ENCODE measurements at regions not wholly inside any gene's neighbourhood (a gene's known extent, or its start where the extent isn't known, plus 50 kb on each side); places are given as distances from the start of the nearest gene placed in this dataset.

- H3K9me3 ChIP-seq = no peaks in the 10 kb centered on the region
- intact Hi-C loops (cut with DNase I) = no loop called here
- DNase-seq (no peak), ATAC-seq (no peak)
- no peaks in the 10 kb centered on the region for H3K36me3 ChIP-seq
- H3K4me3 ChIP-seq = no peak overlapping the region
- 84 to 88% (median 86%) methylated on average over 4 of the region's 4 CpGs for WGBS, 4 donors
- TF ChIP-seq POLR2A (IDR thresholded peaks at IDR 0.05) (no peak), CTCF (IDR thresholded peaks at IDR 0.05) (no peak)
- no peaks in the 10 kb centered on the region for H3K27me3 ChIP-seq
- H3K4me1 ChIP-seq = no peaks in the 10 kb centered on the region
- no peak overlapping the region for H3K27ac ChIP-seq
Measured at GRCh38 chr5:61796773-61797172, 464.7 kb downstream of the ZSWIM6 start.

GRCh38 chr5:61800450-61800849 lies 468.4 kb downstream of the ZSWIM6 start:
- H3K4me1 ChIP-seq = no peaks in the 10 kb centered on the region
- intact Hi-C loops (cut with DNase I) = no loop called here
- 85 to 93% (median 91%) methylated on average over 4 of the region's 4 CpGs for WGBS, 4 donors
- ATAC-seq (no peak), DNase-seq (no peak)
- no peaks in the 10 kb centered on the region for H3K9me3 ChIP-seq
- no peak for TF ChIP-seq CTCF (IDR thresholded peaks at IDR 0.05)
- no peak for TF ChIP-seq POLR2A (IDR thresholded peaks at IDR 0.05)
- no peak overlapping the region for H3K4me3 ChIP-seq
- H3K36me3 ChIP-seq = no peaks in the 10 kb centered on the region
- H3K27ac ChIP-seq = no peak overlapping the region
- peaks cover 0 to 2% (median 0%) of the 10 kb centered on the region in 9 donors for H3K27me3 ChIP-seq

GRCh38 chr5:61801174-61801573 lies 469.1 kb downstream of the ZSWIM6 start:
- intact Hi-C loops (cut with DNase I) = no loop called here
- H3K4me3 ChIP-seq = no peak overlapping the region
- H3K9me3 ChIP-seq = no peaks in the 10 kb centered on the region
- peaks cover 0 to 2% (median 0%) of the 10 kb centered on the region in 9 donors for H3K27me3 ChIP-seq
- TF ChIP-seq POLR2A (IDR thresholded peaks at IDR 0.05) (no peak), CTCF (IDR thresholded peaks at IDR 0.05) (no peak)
- H3K27ac ChIP-seq = no peak overlapping the region
- ATAC-seq = no peak
- H3K4me1 ChIP-seq = no peaks in the 10 kb centered on the region
- 60 to 66% (median 62%) methylated on average over 4 of the region's 4 CpGs for WGBS, 4 donors
- no peak for DNase-seq
- no peaks in the 10 kb centered on the region for H3K36me3 ChIP-seq

GRCh38 chr5:61802456-61802855 lies 470.4 kb downstream of the ZSWIM6 start:
- TF ChIP-seq CTCF (IDR thresholded peaks at IDR 0.05) (no peak), POLR2A (IDR thresholded peaks at IDR 0.05) (no peak)
- 55 to 68% (median 62%) methylated on average over 2 of the region's 2 CpGs for WGBS, 4 donors
- no peaks in the 10 kb centered on the region for H3K36me3 ChIP-seq
- no peak for ATAC-seq
- H3K4me3 ChIP-seq = no peak overlapping the region
- no peaks in the 10 kb centered on the region for H3K4me1 ChIP-seq
- DNase-seq = no peak
- intact Hi-C loops (cut with DNase I) = no loop called here
- no peak overlapping the region for H3K27ac ChIP-seq
- H3K27me3 ChIP-seq = peaks cover 0 to 2% (median 0%) of the 10 kb centered on the region in 9 donors
- H3K9me3 ChIP-seq = no peaks in the 10 kb centered on the region
